K562 (cell line): ENCODE measurements at regions not wholly inside any gene's neighbourhood (a gene's known extent, or its start where the extent isn't known, plus 50 kb on each side); places are given as distances from the start of the nearest gene placed in this dataset.

ENCODE experiments used
- CAMTA2 ChIP-seq: fragments of 250-450 bp; sonication (Bioruptor Pico); conservative IDR thresholded peaks from 2 replicates; pipeline ENCODE4 v1.5.1; 2022
- CC2D1A ChIP-seq: fragments of 450-650 bp; IDR thresholded peaks from 2 replicates; pipeline ENCODE4 v1.6.1; 2017; ENCODE audit warnings: mild to moderate bottlenecking
- CCAR2 ChIP-seq: fragments of 200-400 bp; formaldehyde crosslinking; IDR thresholded peaks from 2 replicates; pipeline ENCODE4 v1.6.1; 2017; ENCODE audit warnings: mild to moderate bottlenecking, low read depth, low read length
- EGR1 ChIP-seq: fragments of 450-650 bp; conservative IDR thresholded peaks from 2 replicates; pipeline ENCODE4 v1.6.1; 2017; ENCODE audit warnings: mild to moderate bottlenecking
- GATA2 ChIP-seq: sonication (generic); formaldehyde crosslinking; IDR thresholded peaks from 2 replicates; pipeline ENCODE4 v1.4.0; 2020; ENCODE audit warnings: mild to moderate bottlenecking, missing genetic modification reagents
- JUND ChIP-seq, 2 experiments: IDR thresholded peaks; 2 replicates in 1 of 2; 3 replicates in 1 of 2; pipeline ENCODE4 v1.6.1; 2011; ENCODE audit warnings: borderline replicate concordance in 2 of 2, low read depth in 2 of 2, low read length in 2 of 2, improper control_type of control experiment in 1 of 2, missing biosample characterization in 1 of 2, missing genetic modification characterization in 1 of 2, missing genetic modification reagents in 1 of 2
- MCM2 ChIP-seq: fragments of 450-650 bp; IDR thresholded peaks from 2 replicates; pipeline ENCODE4 v1.6.1; 2017; ENCODE audit warnings: low read depth, mild to moderate bottlenecking
- MECOM ChIP-seq: fragments of 250-450 bp; sonication (Bioruptor Pico); IDR thresholded peaks from 2 replicates; pipeline ENCODE4 v1.8.0; 2022; ENCODE audit warnings: inconsistent platforms
- MEIS2 ChIP-seq: fragments of 450-650 bp; IDR thresholded peaks from 2 replicates; pipeline ENCODE4 v1.6.1; 2014; ENCODE audit warnings: mild to moderate bottlenecking; ENCODE audit not compliant: partially characterized antibody
- NFE2 ChIP-seq: IDR thresholded peaks from 2 replicates; pipeline ENCODE4 v1.6.1; 2014; ENCODE audit warnings: antibody characterized with exemption, low read depth
- PBX2 ChIP-seq, 2 experiments: IDR thresholded peaks in 1 of 2; conservative IDR thresholded peaks in 1 of 2; 2 replicates each; pipeline ENCODE4 v1.6.1; 2016; ENCODE audit warnings: low read depth in 2 of 2, mild to moderate bottlenecking in 1 of 2, missing compliant biosample characterization in 1 of 2, missing genetic modification characterization in 1 of 2, moderate library complexity in 1 of 2
- PHF21A ChIP-seq: fragments of 450-650 bp; IDR thresholded peaks from 2 replicates; pipeline ENCODE4 v1.6.1; 2017; ENCODE audit warnings: low read depth, borderline replicate concordance
- PHF8 ChIP-seq: fragments of 200-600 bp; sonication (generic); IDR thresholded peaks from 2 replicates; pipeline ENCODE4 v1.6.1; 2012; ENCODE audit warnings: mixed run types, mild to moderate bottlenecking, inconsistent platforms, low read length, moderate library complexity, borderline replicate concordance
- RBM25 ChIP-seq: fragments of 200-400 bp; formaldehyde crosslinking; IDR thresholded peaks from 2 replicates; pipeline ENCODE4 v1.6.1; 2018; ENCODE audit warnings: low read length, low read depth, moderate library complexity; ENCODE audit not compliant: severe bottlenecking
- RFX1 ChIP-seq: fragments of 450-650 bp; IDR thresholded peaks from 2 replicates; pipeline ENCODE4 v1.6.1; 2016; ENCODE audit warnings: mild to moderate bottlenecking, moderate library complexity
- STAT5B ChIP-seq: fragments of 250-450 bp; sonication (Bioruptor Pico); IDR thresholded peaks from 2 replicates; pipeline ENCODE4 v1.8.0; 2021; ENCODE audit warnings: mild to moderate bottlenecking, inconsistent platforms
- TBL1XR1 ChIP-seq, 2 experiments: IDR thresholded peaks; 2 replicates each; pipeline ENCODE4 v1.6.1; 2012; ENCODE audit warnings: improper control_type of control experiment in 2 of 2, low read length in 2 of 2, mild to moderate bottlenecking in 1 of 2
- TEAD4 ChIP-seq, 2 experiments: sonication (generic) in 1 of 2; formaldehyde crosslinking in 1 of 2; IDR thresholded peaks; 2 replicates each; pipeline versions ENCODE4 v1.6.1 to v1.8.0; 2012 to 2022; ENCODE audit warnings: borderline replicate concordance in 1 of 2, inconsistent platforms in 1 of 2, low read length in 1 of 2, mild to moderate bottlenecking in 1 of 2, missing genetic modification reagents in 1 of 2
- TGIF2 ChIP-seq: sonication (generic); formaldehyde crosslinking; IDR thresholded peaks from 2 replicates; pipeline ENCODE4 v1.8.1; 2022; ENCODE audit warnings: mild to moderate bottlenecking, missing genetic modification reagents, moderate library complexity
- ZBTB1 ChIP-seq: sonication (generic); formaldehyde crosslinking; IDR thresholded peaks from 2 replicates; pipeline ENCODE4 v1.8.1; 2023; ENCODE audit warnings: missing genetic modification reagents, low read depth, mild to moderate bottlenecking, borderline replicate concordance
- ZNF431 ChIP-seq: sonication (generic); formaldehyde crosslinking; IDR thresholded peaks from 2 replicates; pipeline ENCODE4 v1.8.0; 2022; ENCODE audit warnings: mild to moderate bottlenecking, missing genetic modification reagents
- ZNF592 ChIP-seq: fragments of 450-650 bp; IDR thresholded peaks from 2 replicates; pipeline ENCODE4 v1.6.1; 2017; ENCODE audit warnings: antibody characterized with exemption, mild to moderate bottlenecking

- TF ChIP-seq ZNF592, result peak; percentile 65
- no peak for TF ChIP-seq GATA2 (CRISPR knock-in tag)
- TF ChIP-seq MCM2, result no peak
- TF ChIP-seq ZNF431, result no peak
- no peak for TF ChIP-seq PBX2 (CRISPR knock-in tag; IDR thresholded peaks at IDR 0.05; ENCODE audit: low read depth)
- TF ChIP-seq PBX2 (tag; conservative IDR thresholded peaks at IDR 0.05; ENCODE audit: low read depth), result peak; percentile 74
- no peak for TF ChIP-seq RBM25
- TF ChIP-seq ZBTB1, result peak; percentile 91
- TF ChIP-seq MECOM (CRISPR knock-in tag), result peak; percentile 99
- TF ChIP-seq TBL1XR1 (IDR thresholded peaks at IDR 0.05; ENCODE audit: low read length in 2 of 2), result peak in 1 of 2 experiments; percentile 70; a peak in 1 of 4 replicates
- TF ChIP-seq EGR1, result peak; percentile 70
- no peak for TF ChIP-seq RFX1
- TF ChIP-seq NFE2, result no peak
- peak; percentile 66; the same call in 1 of the 2 replicates for TF ChIP-seq TEAD4 (IDR thresholded peaks at IDR 0.05; ENCODE audit: low read length)
- TF ChIP-seq TEAD4 (CRISPR knock-in tag; IDR thresholded peaks at IDR 0.05; ENCODE audit: borderline replicate concordance), result no peak
- TF ChIP-seq MEIS2, result peak; percentile 93
- no peak for TF ChIP-seq CCAR2
- 0 out of 2 replicates have a peak, but pooled peaks have one; percentile 4 for TF ChIP-seq JUND (IDR thresholded peaks at IDR 0.05; ENCODE audit: borderline replicate concordance, low read depth, low read length)
- TF ChIP-seq JUND (tag; IDR thresholded peaks at IDR 0.05; ENCODE audit: borderline replicate concordance, low read depth, low read length), result no peak
- TF ChIP-seq CC2D1A, result no peak
- TF ChIP-seq STAT5B (CRISPR knock-in tag), result no peak
- no peak for TF ChIP-seq PHF8
- TF ChIP-seq CAMTA2, result no peak
- TF ChIP-seq PHF21A, result 0 out of 2 replicates have a peak, but pooled peaks have one; percentile 62
- TF ChIP-seq TGIF2, result no peak
These were observed 58.4 kb upstream of the CXADR start (continued) for GRCh38 chr21:17454315-17455027.
